Endothelial cell (in vitro differentiated cells): ENCODE measurements at regions not wholly inside any gene's neighbourhood (a gene's known extent, or its start where the extent isn't known, plus 50 kb on each side); places are given as distances from the start of the nearest gene placed in this dataset.

Experiments used
- DNase-seq: peaks from one replicate; pipeline ENCODE4 v3.0.0; 2021; ENCODE audit warnings: low spot score
- H3K27ac Mint-ChIP-seq: one replicate; pipeline ENCODE4 v1.8.0; 2021; ENCODE audit warnings: mixed read lengths, inconsistent platforms; ENCODE audit not compliant: unreplicated experiment
- H3K27me3 Mint-ChIP-seq: one replicate; pipeline ENCODE4 v1.8.0; 2021; ENCODE audit warnings: mild to moderate bottlenecking, moderate library complexity, mixed read lengths, inconsistent platforms; ENCODE audit not compliant: unreplicated experiment
- H3K36me3 Mint-ChIP-seq: one replicate; pipeline ENCODE4 v1.8.0; 2021; ENCODE audit warnings: mild to moderate bottlenecking, low read depth, mixed read lengths, inconsistent platforms; ENCODE audit not compliant: unreplicated experiment
- H3K4me1 Mint-ChIP-seq: one replicate; pipeline ENCODE4 v1.8.0; 2021; ENCODE audit warnings: mild to moderate bottlenecking, mixed read lengths, inconsistent platforms; ENCODE audit not compliant: unreplicated experiment
- H3K4me3 Mint-ChIP-seq: one replicate; pipeline ENCODE4 v1.8.0; 2021; ENCODE audit warnings: mild to moderate bottlenecking, mixed read lengths, inconsistent platforms; ENCODE audit not compliant: unreplicated experiment
- H3K9me3 Mint-ChIP-seq: one replicate; pipeline ENCODE4 v1.8.0; 2021; ENCODE audit warnings: mixed read lengths, inconsistent platforms; ENCODE audit not compliant: unreplicated experiment
- CTCF ChIP-seq: fragments of 200-600 bp; sonication (generic); IDR thresholded peaks from one replicate; pipeline ENCODE4 v1.5.0; 2021; ENCODE audit warnings: antibody characterized with exemption; ENCODE audit not compliant: unreplicated experiment

DNA sequence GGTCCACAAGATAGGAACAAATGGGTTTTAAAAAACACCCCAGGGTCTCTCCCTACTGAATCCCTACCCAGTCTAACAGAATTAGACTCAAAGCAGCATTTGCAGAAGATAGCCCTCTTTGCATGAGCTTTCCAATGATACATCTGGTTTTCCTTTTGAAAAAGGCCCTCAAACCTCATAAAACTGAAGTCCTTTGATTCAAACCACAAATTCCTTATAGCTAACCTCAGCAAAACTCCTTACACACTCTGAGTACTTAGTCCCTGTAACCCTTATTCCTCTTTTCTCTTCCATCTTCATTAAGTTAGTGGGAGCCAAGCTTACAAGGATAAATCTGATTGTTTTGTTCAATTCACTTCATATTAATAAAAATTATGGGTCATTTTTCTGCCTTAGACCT lies 90.5 kb upstream of the TNC start:
- DNase-seq: no peak
- Mint-ChIP-seq H3K27ac (no peak overlapping the region), H3K27me3 (peaks cover 1% of the 10 kb centered on the region), H3K4me3 (no peak overlapping the region), H3K4me1 (peaks cover 6% of the 10 kb centered on the region), H3K9me3 (no peaks in the 10 kb centered on the region), H3K36me3 (no peaks in the 10 kb centered on the region)
- no peak for TF ChIP-seq CTCF

DNA sequence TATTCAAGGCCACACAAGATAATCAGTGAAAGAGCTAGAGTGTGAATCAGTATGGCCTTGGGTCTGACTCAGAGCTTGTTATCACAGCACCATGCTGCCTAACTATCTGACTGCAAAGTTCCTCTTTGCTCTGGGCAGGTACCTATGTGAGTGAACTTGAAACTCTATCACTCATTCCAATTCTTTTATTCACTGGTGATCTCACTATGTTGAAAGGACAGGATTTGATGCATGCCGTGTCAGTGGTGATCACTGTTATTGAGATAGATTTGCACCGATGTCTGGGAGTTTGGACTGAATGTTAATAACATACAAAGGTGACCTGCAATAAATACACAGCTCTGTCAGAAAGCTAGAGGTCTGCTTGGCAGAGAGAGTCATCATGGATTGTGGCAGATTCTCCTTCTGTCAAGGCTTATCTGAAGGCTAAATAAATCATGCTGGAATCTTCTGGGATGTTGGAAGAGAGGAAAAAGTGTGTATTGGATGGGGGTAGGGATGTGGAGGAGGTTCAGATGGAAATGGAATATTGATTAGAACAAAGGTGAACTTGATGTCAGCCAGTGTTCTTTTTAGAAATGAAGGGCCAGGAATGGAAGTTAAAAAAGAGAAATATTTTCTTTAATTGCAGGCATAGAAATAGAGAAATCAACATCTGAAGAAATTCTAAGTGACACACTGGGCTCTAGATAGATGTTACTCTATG lies 91.8 kb upstream of the TNC start:
- Mint-ChIP-seq H3K27ac (no peak overlapping the region), H3K9me3 (no peaks in the 10 kb centered on the region), H3K36me3 (no peaks in the 10 kb centered on the region), H3K4me3 (no peak overlapping the region), H3K4me1 (peaks cover 6% of the 10 kb centered on the region), H3K27me3 (peaks cover 1% of the 10 kb centered on the region)
- no peak for TF ChIP-seq CTCF
- no peak for DNase-seq

DNA sequence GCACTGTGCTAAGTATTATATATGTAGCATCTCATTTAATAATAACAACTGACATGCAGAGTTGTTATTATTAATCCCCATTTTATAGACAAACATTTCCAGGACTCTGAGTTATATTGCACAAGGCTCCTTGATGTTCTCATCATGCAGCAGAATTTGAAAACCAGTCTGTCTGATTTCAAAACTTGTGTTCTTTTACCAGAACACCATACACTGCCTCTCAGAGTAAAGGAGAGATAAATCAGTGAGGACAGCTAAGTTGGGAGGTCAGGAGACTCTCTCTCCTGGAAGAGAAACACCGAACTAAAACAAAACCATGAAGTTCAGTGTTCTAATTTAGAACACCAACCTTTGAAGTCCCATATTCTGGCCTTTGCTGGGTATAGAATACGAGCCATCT lies 92.7 kb upstream of the TNC start:
- Mint-ChIP-seq H3K36me3 (no peaks in the 10 kb centered on the region), H3K4me1 (peaks cover 6% of the 10 kb centered on the region), H3K9me3 (no peaks in the 10 kb centered on the region), H3K27ac (no peak overlapping the region), H3K27me3 (peaks cover 1% of the 10 kb centered on the region), H3K4me3 (no peak overlapping the region)
- TF ChIP-seq CTCF: no peak
- no peak for DNase-seq

- H3K9me3 Mint-ChIP-seq: no peaks in the 10 kb centered on the region
- no peak overlapping the region for H3K4me3 Mint-ChIP-seq
- no peak for TF ChIP-seq CTCF
- H3K36me3 Mint-ChIP-seq: no peaks in the 10 kb centered on the region
- no peak for DNase-seq
- no peaks in the 10 kb centered on the region for H3K27me3 Mint-ChIP-seq
- no peak overlapping the region for H3K27ac Mint-ChIP-seq
- H3K4me1 Mint-ChIP-seq: peaks cover 6% of the 10 kb centered on the region
These were observed 93.6 kb upstream of the TNC start for GRCh38 chr9:115211413-115212124.

DNA sequence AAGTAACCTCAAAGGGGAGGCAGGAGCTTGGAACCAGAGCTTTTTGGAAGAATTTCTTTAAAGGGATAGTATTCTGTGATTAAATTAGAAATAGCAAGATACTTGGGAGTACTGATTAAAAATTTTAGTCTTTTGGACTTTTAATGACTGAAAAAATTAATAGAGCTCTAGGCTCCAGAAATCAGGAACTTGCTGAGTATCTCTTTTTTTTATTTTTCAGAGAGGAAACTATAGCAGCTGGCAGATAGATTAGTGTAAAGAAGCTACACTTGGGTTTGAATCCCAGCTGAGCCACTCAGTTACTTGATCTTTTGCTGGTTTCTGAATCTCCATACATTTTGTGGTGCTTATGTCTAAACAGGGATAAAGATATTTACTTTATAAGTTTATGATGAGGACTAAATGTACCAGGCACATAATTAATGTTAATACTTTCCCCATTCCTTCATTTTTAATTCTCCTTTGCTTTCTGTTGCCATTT lies 94.2 kb upstream of the TNC start:
- Mint-ChIP-seq H3K27ac (no peak overlapping the region), H3K9me3 (no peaks in the 10 kb centered on the region), H3K36me3 (no peaks in the 10 kb centered on the region), H3K4me1 (peaks cover 6% of the 10 kb centered on the region), H3K27me3 (no peaks in the 10 kb centered on the region), H3K4me3 (no peak overlapping the region)
- TF ChIP-seq CTCF: no peak
- no peak for DNase-seq
